PC-9 (cell line): ENCODE measurements at regions not wholly inside any gene's neighbourhood (a gene's known extent, or its start where the extent isn't known, plus 50 kb on each side); places are given as distances from the start of the nearest gene placed in this dataset.

Experiments
- CTCF ChIP-seq: fragments of 200-600 bp; sonication (generic); conservative IDR thresholded peaks from 2 replicates; pipeline ENCODE4 v1.6.1; 2017; ENCODE audit warnings: mixed run types, antibody characterized with exemption, mild to moderate bottlenecking, moderate library complexity
- EZH2 ChIP-seq: fragments of 200-600 bp; sonication (generic); IDR thresholded peaks from 2 replicates; pipeline ENCODE4 v1.8.0; 2017; ENCODE audit warnings: antibody characterized with exemption, low read depth

- no peak for TF ChIP-seq CTCF
- TF ChIP-seq EZH2: no peak
These were observed 62.6 kb downstream of the FSCB start for GRCh38 chr14:44444454-44444853.
